HCT116 (cell line): ENCODE measurements at regions not wholly inside any gene's neighbourhood (a gene's known extent, or its start where the extent isn't known, plus 50 kb on each side); places are given as distances from the start of the nearest gene placed in this dataset.

ENCODE experiments used
- CTCF ChIP-seq, 3 experiments: fragments of 200-600 bp in 1 of 3; sonication (generic) in 1 of 3; IDR thresholded peaks in 2 of 3; conservative IDR thresholded peaks in 1 of 3; 2 replicates each; pipeline ENCODE4 v1.5.1; 2012 to 2017; ENCODE audit warnings: low read depth in 2 of 3, low read length in 2 of 3, antibody characterized with exemption in 1 of 3, borderline replicate concordance in 1 of 3, control low read depth in 1 of 3, mild to moderate bottlenecking in 1 of 3, mixed read lengths in 1 of 3, mixed run types in 1 of 3, moderate library complexity in 1 of 3; ENCODE audit not compliant: insufficient read depth in 1 of 3
- EZH2 ChIP-seq: fragments of 200-600 bp; sonication (generic); IDR thresholded peaks from 2 replicates; pipeline ENCODE4 v1.6.1; 2017; ENCODE audit warnings: antibody characterized with exemption, mixed run types
- EZH2phosphoT487 ChIP-seq: fragments of 200-600 bp; IDR thresholded peaks from 2 replicates; pipeline ENCODE4 v1.6.1; 2018; ENCODE audit warnings: antibody characterized with exemption, borderline replicate concordance
- JUND ChIP-seq: IDR thresholded peaks from 2 replicates; pipeline ENCODE4 v1.6.1; 2012
- POLR2A ChIP-seq: IDR thresholded peaks from 2 replicates; pipeline ENCODE4 v1.7.0; 2011; ENCODE audit warnings: borderline replicate concordance; ENCODE audit not compliant: insufficient read depth, insufficient read length; ENCODE audit errors: extremely low read depth
- POLR2AphosphoS5 ChIP-seq: IDR thresholded peaks from 2 replicates; pipeline ENCODE4 v1.6.1; 2011; ENCODE audit warnings: mild to moderate bottlenecking, low read depth, low read length, moderate library complexity
- SIN3A ChIP-seq: IDR thresholded peaks from 2 replicates; pipeline ENCODE4 v1.6.1; 2012; ENCODE audit warnings: low read depth
- SRF ChIP-seq: IDR thresholded peaks from 2 replicates; pipeline ENCODE4 v1.6.1; 2012; ENCODE audit warnings: low read depth
- YY1 ChIP-seq: IDR thresholded peaks from 2 replicates; pipeline ENCODE4 v1.6.1; 2011; ENCODE audit warnings: low read length, low read depth, moderate library complexity, mild to moderate bottlenecking; ENCODE audit not compliant: insufficient replicate concordance; ENCODE audit errors: extremely low read depth
- TF ChIP-seq, protein P1 (sequence below): IDR thresholded peaks from 2 replicates; pipeline ENCODE4 v1.6.1; 2012

DNA sequence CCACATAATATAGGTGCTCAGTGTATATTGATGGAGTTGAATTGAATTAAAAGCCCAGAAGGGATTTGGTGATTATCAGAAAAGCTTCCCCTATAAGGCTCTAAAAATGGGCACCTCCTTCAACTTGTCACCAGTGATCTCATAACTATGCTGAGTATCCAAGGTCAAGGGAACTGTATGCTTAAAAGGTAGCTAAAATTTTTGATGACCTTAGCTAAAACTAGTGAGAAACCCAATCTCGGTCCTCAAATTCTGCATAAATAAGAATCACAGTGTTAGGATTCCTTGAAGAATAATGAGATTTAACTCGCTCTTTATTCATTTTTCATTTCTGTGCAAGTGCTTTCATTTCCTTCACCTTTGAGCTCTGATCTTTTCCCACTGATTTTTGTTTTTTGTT, 87.7 kb upstream of the AP1S2 start:
- no peak for TF ChIP-seq CTCF (IDR thresholded peaks at IDR 0.05 in 2 of 3, conservative IDR thresholded peaks at IDR 0.05 in 1 of 3; ENCODE audit: borderline replicate concordance in 1 of 3, insufficient read depth in 1 of 3, low read depth in 2 of 3, low read length in 2 of 3)
- TF ChIP-seq EZH2phosphoT487 = no peak
- TF ChIP-seq SIN3A = no peak
- TF ChIP-seq POLR2A = no peak
- TF ChIP-seq YY1 = no peak
- TF ChIP-seq EZH2 = no peak
- TF ChIP-seq SRF = no peak
- TF ChIP-seq POLR2AphosphoS5 = no peak
- TF ChIP-seq JUND = no peak
- TF ChIP-seq, protein P1, sequence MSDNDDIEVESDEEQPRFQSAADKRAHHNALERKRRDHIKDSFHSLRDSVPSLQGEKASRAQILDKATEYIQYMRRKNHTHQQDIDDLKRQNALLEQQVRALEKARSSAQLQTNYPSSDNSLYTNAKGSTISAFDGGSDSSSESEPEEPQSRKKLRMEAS = no peak
